GM12872 (cell line): ENCODE measurements at regions not wholly inside any gene's neighbourhood (a gene's known extent, or its start where the extent isn't known, plus 50 kb on each side); places are given as distances from the start of the nearest gene placed in this dataset.

ENCODE experiments used
- CTCF ChIP-seq: IDR thresholded peaks from 3 replicates; pipeline ENCODE4 v1.5.1; 2011; ENCODE audit warnings: low read depth, mild to moderate bottlenecking, low read length, moderate library complexity; ENCODE audit not compliant: insufficient read depth

GRCh38 chr12:34253674-34254073, 231.4 kb downstream of the ALG10 start:
- TF ChIP-seq CTCF = no peak

- no peak for TF ChIP-seq CTCF
These were observed 234.8 kb downstream of the ALG10 start for GRCh38 chr12:34257093-34257492.

GRCh38 chr12:34264110-34264509, 241.8 kb downstream of the ALG10 start:
- TF ChIP-seq CTCF = no peak

GRCh38 chr12:34275129-34275528, 252.8 kb downstream of the ALG10 start:
- no peak for TF ChIP-seq CTCF

GRCh38 chr12:34286483-34286882, 264.2 kb downstream of the ALG10 start:
- TF ChIP-seq CTCF = no peak

GRCh38 chr12:34286934-34287333, 264.6 kb downstream of the ALG10 start:
- no peak for TF ChIP-seq CTCF

GRCh38 chr12:34287437-34287836, 265.1 kb downstream of the ALG10 start:
- no peak for TF ChIP-seq CTCF
